GM18868 (cell line): ENCODE measurements at regions not wholly inside any gene's neighbourhood (a gene's known extent, or its start where the extent isn't known, plus 50 kb on each side); places are given as distances from the start of the nearest gene placed in this dataset.

ENCODE experiments used
- ATAC-seq: cut with Tn5 transposase; IDR thresholded peaks from one replicate; pipeline ENCODE4 v1.9.1; 2021; ENCODE audit warnings: mild to moderate bottlenecking, moderate library complexity; ENCODE audit not compliant: unreplicated experiment

- no peak for ATAC-seq
These were observed 173.8 kb downstream of the ACTL7B start for GRCh38 chr9:108681851-108682590.

- no peak for ATAC-seq
These were observed 174.8 kb downstream of the ACTL7B start for GRCh38 chr9:108680946-108681345.

GRCh38 chr9:108677776-108678175 is 178.0 kb downstream of the ACTL7B start:
- ATAC-seq = no peak

- ATAC-seq = no peak
These were observed 179.4 kb downstream of the ACTL7B start for GRCh38 chr9:108676355-108676754.

- no peak for ATAC-seq
These were observed 180.1 kb downstream of the ACTL7B start for GRCh38 chr9:108675708-108676107.

- no peak for ATAC-seq
These were observed 180.8 kb downstream of the ACTL7B start for GRCh38 chr9:108674766-108675530.

GRCh38 chr9:108673386-108673785 is 182.4 kb downstream of the ACTL7B start:
- ATAC-seq = no peak

GRCh38 chr9:108672475-108673190 is 183.2 kb downstream of the ACTL7B start:
- no peak for ATAC-seq

GRCh38 chr9:108671794-108672193 is 184.0 kb downstream of the ACTL7B start:
- no peak for ATAC-seq

GRCh38 chr9:108671176-108671575 is 184.6 kb downstream of the ACTL7B start:
- ATAC-seq = no peak

- ATAC-seq = no peak
These were observed 186.8 kb downstream of the ACTL7B start for GRCh38 chr9:108668938-108669335.

- no peak for ATAC-seq
These were observed 187.4 kb downstream of the ACTL7B start for GRCh38 chr9:108668191-108668937.

GRCh38 chr9:108666240-108666784 is 189.5 kb downstream of the ACTL7B start:
- ATAC-seq = no peak

GRCh38 chr9:108665521-108666239 is 190.1 kb downstream of the ACTL7B start:
- no peak for ATAC-seq

- ATAC-seq = no peak
These were observed 191.2 kb downstream of the ACTL7B start for GRCh38 chr9:108664309-108665255.

- ATAC-seq = no peak
These were observed 192.4 kb downstream of the ACTL7B start for GRCh38 chr9:108663422-108663821.

- no peak for ATAC-seq
These were observed 192.8 kb downstream of the ACTL7B start for GRCh38 chr9:108662956-108663355.

GRCh38 chr9:108662091-108662875 is 193.5 kb downstream of the ACTL7B start:
- ATAC-seq = no peak
